ENCODE measurements at regions not wholly inside any gene's neighbourhood (a gene's known extent, or its start where the extent isn't known, plus 50 kb on each side); places are given as distances from the start of the nearest gene placed in this dataset.

GRCh38 chr10:124225467-124226270, 132.3 kb upstream of the CHST15 start:
- TF ChIP-seq CTCF (IDR thresholded peaks at IDR 0.05) (no peak), EP300 (IDR thresholded peaks at IDR 0.05) (no peak), POLR2A (IDR thresholded peaks at IDR 0.05) (no peak)
